Colonic mucosa (tissue), 4 donors: ENCODE measurements at regions not wholly inside any gene's neighbourhood (a gene's known extent, or its start where the extent isn't known, plus 50 kb on each side); places are given as distances from the start of the nearest gene placed in this dataset.

Experiments
- DNase-seq: peaks from one replicate; pipeline ENCODE4 v3.0.0-alpha.2; 2020
- H3K27ac ChIP-seq: fragments of 200-600 bp; one replicate; pipeline ENCODE4 v1.8.0; 2021
- H3K27me3 ChIP-seq: fragments of 200-600 bp; one replicate; pipeline ENCODE4 v1.8.0; 2021
- H3K36me3 ChIP-seq: fragments of 200-600 bp; one replicate; pipeline ENCODE4 v1.8.0; 2021
- H3K4me1 ChIP-seq: fragments of 200-600 bp; one replicate; pipeline ENCODE4 v1.8.0; 2021; ENCODE audit warnings: mild to moderate bottlenecking
- H3K4me3 ChIP-seq: fragments of 200-600 bp; one replicate; pipeline ENCODE4 v1.8.0; 2021
- H3K9ac ChIP-seq, 2 donors: one replicate each; pipeline ENCODE4 v1.7.0; 2013; ENCODE audit warnings: control low read depth in 2 of 2, low read depth in 2 of 2, low read length in 2 of 2
- H3K9me3 ChIP-seq: fragments of 200-600 bp; one replicate; pipeline ENCODE4 v1.8.0; 2021
- intact Hi-C: fragments of 100-400 bp; cut with DNase I; formaldehyde crosslinking; loops from one replicate; pipeline ENCODE4 v1.14.1; 2022
- TF ChIP-seq, protein P1 (sequence below): fragments of 200-600 bp; IDR thresholded peaks from one replicate; pipeline ENCODE4 v1.8.0; 2022; ENCODE audit warnings: antibody characterized with exemption, mild to moderate bottlenecking
- donor health status: healthy.
- donor health status: DM: no; HTN: no; CAD: no.
- donor health status: DM: no; HTN: no; CAD: no.

GRCh38 chr11:115767047-115767802 is 263.0 kb upstream of the CADM1 start:
- Histone ChIP-seq H3K27me3 (no peaks in the 10 kb centered on the region), H3K27ac (no peak overlapping the region), H3K9me3 (no peaks in the 10 kb centered on the region), H3K4me3 (no peak overlapping the region), H3K4me1 (no peaks in the 10 kb centered on the region), H3K36me3 (no peaks in the 10 kb centered on the region), H3K9ac (no peak overlapping the region)
- DNase-seq = no peak
- TF ChIP-seq, protein P1, sequence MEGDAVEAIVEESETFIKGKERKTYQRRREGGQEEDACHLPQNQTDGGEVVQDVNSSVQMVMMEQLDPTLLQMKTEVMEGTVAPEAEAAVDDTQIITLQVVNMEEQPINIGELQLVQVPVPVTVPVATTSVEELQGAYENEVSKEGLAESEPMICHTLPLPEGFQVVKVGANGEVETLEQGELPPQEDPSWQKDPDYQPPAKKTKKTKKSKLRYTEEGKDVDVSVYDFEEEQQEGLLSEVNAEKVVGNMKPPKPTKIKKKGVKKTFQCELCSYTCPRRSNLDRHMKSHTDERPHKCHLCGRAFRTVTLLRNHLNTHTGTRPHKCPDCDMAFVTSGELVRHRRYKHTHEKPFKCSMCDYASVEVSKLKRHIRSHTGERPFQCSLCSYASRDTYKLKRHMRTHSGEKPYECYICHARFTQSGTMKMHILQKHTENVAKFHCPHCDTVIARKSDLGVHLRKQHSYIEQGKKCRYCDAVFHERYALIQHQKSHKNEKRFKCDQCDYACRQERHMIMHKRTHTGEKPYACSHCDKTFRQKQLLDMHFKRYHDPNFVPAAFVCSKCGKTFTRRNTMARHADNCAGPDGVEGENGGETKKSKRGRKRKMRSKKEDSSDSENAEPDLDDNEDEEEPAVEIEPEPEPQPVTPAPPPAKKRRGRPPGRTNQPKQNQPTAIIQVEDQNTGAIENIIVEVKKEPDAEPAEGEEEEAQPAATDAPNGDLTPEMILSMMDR = no peak
- intact Hi-C loops = no loop called here

DNA sequence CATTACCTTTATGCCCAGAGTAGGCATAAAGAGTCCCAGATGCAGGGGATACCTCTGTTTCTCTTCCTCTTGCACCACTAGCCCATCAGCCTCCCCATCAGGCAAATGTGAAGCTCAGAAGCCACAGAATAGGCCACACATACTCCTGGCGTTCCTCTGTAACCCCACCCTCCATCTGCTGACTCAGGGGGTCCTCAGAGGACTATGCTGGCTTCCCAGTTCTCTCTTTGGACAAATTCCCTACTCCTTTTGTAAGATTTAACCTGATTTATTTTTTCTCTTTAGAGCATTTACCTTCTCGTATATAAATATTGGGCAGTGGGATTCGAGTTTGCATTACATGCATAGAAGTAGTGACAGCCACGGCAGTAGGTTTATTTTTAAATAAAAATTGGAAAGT is 262.3 kb upstream of the CADM1 start:
- no peaks in the 10 kb centered on the region for H3K9me3 ChIP-seq
- DNase-seq = no peak
- no peak overlapping the region for H3K9ac ChIP-seq
- no peaks in the 10 kb centered on the region for H3K27me3 ChIP-seq
- TF ChIP-seq, protein P1 = no peak
- H3K36me3 ChIP-seq = no peaks in the 10 kb centered on the region
- no peak overlapping the region for H3K4me3 ChIP-seq
- intact Hi-C loops = no loop called here
- H3K4me1 ChIP-seq = no peaks in the 10 kb centered on the region
- no peak overlapping the region for H3K27ac ChIP-seq

GRCh38 chr11:115765803-115766239 is 261.6 kb upstream of the CADM1 start:
- intact Hi-C loops = no loop called here
- Histone ChIP-seq H3K9ac (no peak overlapping the region), H3K36me3 (no peaks in the 10 kb centered on the region), H3K27ac (no peak overlapping the region), H3K4me3 (no peak overlapping the region), H3K27me3 (no peaks in the 10 kb centered on the region), H3K4me1 (no peaks in the 10 kb centered on the region), H3K9me3 (no peaks in the 10 kb centered on the region)
- TF ChIP-seq, protein P1 = no peak
- no peak for DNase-seq

DNA sequence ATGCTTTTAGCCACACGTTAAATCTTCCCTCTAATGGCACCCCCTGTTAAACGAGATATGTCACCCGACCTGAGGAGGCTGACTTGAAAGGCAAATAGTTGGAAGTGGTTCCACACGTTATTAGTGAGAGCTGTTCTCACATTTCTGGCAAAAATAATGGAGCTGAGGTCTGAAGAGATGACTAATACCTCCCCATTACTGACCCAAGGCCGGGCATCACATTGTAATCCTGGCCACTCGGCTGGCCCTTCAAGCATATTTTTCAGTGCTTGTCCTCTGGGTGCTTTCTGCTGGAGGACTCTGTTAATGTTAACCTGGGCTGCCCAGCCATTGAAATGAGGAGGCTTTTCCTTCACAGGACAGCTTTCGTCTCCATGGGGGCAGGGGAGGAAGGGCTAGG is 260.0 kb upstream of the CADM1 start:
- peaks cover 12% of the 10 kb centered on the region for H3K27me3 ChIP-seq
- no peaks in the 10 kb centered on the region for H3K4me1 ChIP-seq
- TF ChIP-seq, protein P1 = no peak
- no peaks in the 10 kb centered on the region for H3K36me3 ChIP-seq
- no peak overlapping the region for H3K27ac ChIP-seq
- no peak overlapping the region for H3K4me3 ChIP-seq
- H3K9me3 ChIP-seq = no peaks in the 10 kb centered on the region
- no peak overlapping the region for H3K9ac ChIP-seq
- DNase-seq = no peak
- intact Hi-C loops = no loop called here

- intact Hi-C loops = no loop called here
These were observed 257.6 kb upstream of the CADM1 start for GRCh38 chr11:115761817-115762216.

More at GRCh38 chr11:115761817-115762216, 257.6 kb upstream of the CADM1 start:
- no peak overlapping the region for H3K9ac ChIP-seq
- H3K4me1 ChIP-seq = no peaks in the 10 kb centered on the region
- no peak for DNase-seq
- no peaks in the 10 kb centered on the region for H3K36me3 ChIP-seq
- H3K27me3 ChIP-seq = peaks cover 13% of the 10 kb centered on the region
- no peak overlapping the region for H3K4me3 ChIP-seq
- TF ChIP-seq, protein P1 = no peak
- no peak overlapping the region for H3K27ac ChIP-seq
- no peaks in the 10 kb centered on the region for H3K9me3 ChIP-seq
